ENCODE measurements at regions not wholly inside any gene's neighbourhood (a gene's known extent, or its start where the extent isn't known, plus 50 kb on each side); places are given as distances from the start of the nearest gene placed in this dataset.
A peak's percentile ranks its signal among the peaks of the same experiment; 100 is the strongest.
"Not testable (repeated sequence)": the region's sequence is repeated elsewhere in the genome, so short reads cannot be mapped to it uniquely, and the experiment has no call there.

DNA sequence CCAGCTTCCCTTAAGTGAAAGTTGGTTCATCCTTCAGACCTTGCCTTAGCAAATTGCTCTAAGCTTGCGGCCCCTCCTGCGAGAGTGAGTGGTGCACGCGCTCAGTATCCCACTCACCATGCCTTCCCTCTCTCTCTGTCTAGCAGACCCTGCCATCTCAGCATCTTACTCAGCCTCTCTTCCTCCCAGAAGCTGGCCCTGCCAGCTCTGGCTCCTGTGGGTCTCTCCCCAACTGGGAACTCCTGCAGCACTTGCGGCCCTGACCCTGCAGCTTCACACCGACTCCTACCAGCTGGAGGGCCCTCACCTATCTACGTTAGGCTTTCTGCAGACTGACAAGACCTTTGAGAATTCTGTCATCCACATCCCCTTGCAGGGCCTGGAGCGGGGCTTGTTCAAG is 286.1 kb upstream of the TLE3 start:
- DNase-seq = no peak

DNA sequence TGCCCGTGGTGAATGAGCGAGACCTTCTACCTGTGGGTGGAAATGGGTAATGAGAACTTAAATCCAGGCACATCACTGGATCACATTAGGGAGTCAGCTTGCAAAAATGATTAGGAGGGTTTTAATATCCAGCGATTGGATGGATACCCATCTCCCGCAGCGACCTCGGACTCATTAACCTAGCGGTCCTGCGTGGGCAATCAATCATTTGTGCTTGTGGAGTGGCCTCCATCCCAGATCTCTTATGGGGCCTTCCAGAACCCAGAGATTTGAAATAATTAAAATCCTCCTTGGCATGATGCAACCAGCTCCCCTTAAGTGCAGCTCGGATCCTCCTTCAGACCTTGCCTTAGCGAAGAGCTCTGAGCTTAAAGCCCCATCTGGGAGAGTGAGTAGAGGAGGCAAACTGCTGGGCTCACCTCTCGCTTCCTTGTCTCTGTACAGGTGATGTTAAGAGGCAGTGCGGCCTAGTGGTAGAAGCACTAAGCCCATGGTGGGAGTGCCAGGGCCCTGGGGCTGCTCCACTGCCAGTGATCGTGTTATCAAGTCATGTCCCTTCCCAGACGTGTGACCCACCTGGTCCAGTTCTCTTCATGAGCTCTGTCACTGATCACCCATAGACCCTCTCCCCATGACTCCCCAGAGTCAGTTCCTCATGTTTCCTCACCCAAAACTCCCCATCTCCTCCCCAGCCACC is 285.2 kb upstream of the TLE3 start:
- no peak for DNase-seq

GRCh38 chr15:70382009-70382749 is 284.5 kb upstream of the TLE3 start:
- no peak for DNase-seq

- no peak for DNase-seq
Observed at GRCh38 chr15:70379938-70380883, 282.5 kb upstream of the TLE3 start.

DNA sequence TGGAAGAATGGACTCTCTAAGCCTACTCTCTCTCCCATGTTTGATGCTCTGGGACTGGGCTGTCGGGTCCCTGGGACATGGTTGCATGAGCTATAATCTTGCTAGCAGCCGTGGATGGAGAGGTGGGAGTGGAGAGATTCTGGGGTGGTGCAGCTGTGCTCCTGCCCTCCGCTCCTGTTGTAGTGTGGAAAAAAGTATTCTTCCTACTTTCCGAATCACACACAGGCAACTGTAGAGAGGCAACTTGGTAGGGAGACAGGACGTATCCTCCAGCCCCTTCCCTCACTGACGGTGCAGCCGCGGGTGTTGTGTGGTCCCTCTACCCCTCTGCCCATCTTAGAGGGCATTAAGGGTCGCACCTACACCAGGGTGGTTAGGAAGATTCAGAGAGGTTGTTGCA is 281.4 kb upstream of the TLE3 start:
- no peak for DNase-seq

DNA sequence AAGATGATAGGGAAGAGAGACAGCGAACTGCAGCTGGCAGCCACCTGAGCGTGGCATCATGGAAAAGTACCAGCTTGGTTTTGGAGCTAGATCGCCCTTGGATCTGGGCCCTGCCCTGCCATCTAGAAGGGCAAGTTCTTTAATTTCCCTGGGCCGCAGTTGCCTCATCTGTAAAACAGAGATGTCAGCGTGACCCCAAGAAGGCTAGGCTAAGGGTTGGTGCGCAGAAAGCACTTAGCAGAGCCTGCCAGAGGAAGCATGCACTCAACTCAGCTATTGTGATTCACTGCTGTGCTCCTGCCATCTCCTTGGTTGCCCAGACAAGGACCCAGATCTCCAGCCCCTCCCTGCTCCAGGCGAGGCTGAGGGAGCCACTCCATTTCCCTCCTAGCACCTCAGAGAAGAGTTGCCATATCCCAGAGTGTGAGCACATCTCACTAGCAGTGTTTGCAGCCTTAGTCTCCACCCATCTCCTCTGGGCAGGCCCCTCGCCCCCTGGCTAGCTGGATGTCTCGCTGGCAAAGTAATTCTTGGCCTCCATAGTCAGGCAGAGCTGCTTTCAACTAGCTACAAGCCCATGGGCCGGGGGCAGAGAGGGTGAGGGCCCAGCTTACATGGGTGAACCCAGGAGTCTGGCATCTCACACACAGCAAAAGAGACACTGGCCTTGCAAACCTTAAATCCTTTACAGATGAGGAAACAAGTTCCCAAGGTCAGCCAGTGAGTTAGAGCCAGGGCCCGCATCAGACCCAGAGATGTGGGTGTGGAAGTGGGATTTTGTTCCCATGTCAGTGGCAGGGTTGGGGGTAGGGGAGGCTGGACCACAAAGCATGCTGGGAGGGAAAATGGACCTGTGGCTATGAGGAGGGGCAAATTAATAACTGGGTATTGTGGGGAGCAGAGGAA is 280.7 kb upstream of the TLE3 start:
- DNase-seq = no peak

DNA sequence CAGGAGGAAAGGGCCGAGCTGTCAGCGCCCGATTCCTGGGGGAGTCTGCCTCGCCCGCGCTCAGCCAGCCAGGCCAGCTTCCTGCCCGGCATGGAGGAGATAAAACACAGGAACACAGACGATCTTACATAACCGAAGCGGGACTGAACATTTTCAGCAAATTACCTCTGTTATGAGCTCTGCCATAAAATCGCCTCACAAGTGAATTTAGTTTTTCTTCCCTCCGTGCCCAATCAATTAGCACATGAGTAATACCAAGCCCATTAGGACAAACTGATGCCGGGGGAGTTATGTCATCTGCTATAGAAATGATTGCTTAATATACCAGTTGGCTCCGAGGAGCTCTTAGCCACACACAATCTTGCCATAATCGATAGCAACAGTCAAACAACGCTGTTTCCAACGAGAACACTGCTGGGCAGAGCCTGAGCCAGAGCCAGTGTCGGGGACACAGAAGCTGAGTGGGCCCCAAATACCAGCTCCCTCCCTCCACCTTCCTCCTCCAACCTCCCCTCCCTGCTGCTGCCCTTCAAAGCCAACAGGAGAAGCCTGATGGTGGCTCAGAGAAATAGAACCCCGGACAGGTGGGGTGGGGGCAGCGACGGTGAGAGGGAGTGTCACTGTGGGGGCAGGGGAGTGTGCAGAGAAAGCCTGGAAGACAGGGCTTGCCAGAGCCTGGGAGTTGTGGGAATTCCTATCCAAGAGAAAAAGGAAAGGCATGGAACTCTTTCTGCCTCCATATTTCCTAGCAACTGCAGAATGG is 279.4 kb upstream of the TLE3 start:
- peak; percentile 29 to 43 for DNase-seq

- peak; percentile 71 to 84 for DNase-seq
Observed at GRCh38 chr15:70376031-70376928, 278.6 kb upstream of the TLE3 start.

DNA sequence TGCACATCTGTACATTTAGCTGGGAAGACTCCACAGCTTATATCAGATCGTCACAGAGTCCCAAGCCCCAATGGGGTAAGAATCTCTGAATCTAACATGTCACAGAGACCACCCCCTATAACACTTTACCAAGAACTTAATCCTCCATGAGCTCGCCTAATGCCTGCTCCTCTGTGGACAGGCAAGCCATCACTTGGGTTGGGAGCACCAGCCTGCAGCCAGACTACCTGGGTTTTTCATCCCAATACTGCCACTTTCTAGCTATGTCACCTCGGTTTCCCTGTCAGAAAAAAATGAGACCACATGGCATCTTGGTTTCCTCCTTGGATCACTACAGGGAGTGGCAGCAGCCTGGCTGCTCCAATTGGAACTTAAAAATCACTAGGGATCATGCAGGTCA is 277.9 kb upstream of the TLE3 start:
- DNase-seq = no peak

DNA sequence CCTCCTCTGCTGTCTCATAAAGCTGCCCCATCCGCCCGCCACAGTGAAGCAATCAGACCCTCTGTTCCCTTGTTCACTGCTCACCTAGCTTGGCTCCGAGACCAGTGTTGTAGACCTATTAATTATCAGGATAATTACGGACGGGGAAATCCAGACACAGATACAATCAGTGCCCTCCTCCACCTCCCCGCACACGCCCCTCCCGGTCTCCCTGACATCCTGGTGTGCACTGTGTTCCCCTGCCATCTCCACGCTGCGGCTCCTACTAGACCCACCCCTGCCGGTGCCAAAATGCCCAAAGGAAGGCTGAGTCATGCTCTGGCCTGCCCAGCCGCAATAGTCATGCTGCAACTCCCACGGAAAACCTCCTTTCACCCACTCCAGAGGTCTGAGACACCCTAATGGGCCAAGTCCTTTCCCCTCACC is 277.3 kb upstream of the TLE3 start:
- no peak for DNase-seq

DNA sequence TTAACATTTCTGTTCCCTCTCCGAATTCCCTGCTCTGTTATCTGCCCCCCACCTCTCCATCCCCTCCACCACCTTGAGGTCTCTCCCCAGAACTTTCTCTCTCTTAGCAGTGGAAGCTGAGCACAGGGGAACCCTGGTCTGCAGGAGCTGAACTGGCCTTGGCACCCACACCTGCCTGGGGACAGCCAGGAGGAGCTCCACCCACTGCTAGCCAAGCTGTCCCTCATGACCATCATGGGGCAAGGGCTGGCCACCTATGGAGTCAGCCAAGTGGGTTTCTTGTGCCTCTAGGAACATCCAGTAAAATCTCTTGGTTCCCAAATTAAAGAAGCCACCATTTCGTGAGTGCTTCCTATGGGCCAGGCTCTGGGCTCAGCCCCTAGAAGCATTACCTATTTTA is 276.4 kb upstream of the TLE3 start:
- no peak for DNase-seq

DNA sequence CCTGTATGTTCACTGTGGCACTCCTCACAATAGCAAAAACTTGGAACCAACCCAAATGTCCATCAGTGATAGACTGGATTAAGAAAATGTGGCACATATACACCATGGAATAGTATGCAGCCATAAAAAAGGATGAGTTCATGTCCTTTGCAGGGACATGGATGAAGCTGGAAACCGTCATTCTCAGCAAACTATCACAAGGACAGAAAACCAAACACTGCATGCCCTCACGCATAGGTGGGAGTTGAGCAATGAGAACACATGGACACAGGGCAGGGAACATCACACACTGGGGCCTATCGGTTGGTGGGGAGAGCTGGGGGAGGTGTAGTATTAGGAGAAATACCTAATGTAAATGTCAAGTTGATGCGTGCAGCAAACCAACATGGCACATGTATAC is 275.7 kb upstream of the TLE3 start:
- DNase-seq = not testable (repeated sequence)

GRCh38 chr15:70367913-70368705 is 270.4 kb upstream of the TLE3 start:
- DNase-seq = not testable (repeated sequence)

- not testable (repeated sequence) for DNase-seq
Observed at GRCh38 chr15:70364023-70364422, 266.3 kb upstream of the TLE3 start.

DNA sequence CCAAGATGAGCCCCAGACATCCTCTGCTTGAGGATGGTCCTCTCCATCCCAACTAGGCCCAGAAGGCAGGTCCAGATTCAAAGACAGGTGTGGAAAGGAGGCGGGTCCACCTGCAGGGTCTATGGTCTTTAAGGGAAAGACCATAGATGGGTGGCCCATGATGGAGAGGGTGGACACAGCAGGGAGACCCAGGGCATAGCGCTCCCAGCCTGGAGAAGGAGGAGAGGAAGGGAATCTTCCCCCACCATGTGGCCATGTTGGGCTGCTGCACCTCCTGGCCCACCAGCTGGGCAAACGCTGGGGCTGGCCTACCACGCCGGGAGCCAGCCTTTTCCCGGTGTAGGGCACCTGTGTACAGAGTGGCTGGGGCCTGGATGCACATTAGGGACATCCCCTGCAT is 265.2 kb upstream of the TLE3 start:
- peak; percentile 64 to 83 for DNase-seq

DNA sequence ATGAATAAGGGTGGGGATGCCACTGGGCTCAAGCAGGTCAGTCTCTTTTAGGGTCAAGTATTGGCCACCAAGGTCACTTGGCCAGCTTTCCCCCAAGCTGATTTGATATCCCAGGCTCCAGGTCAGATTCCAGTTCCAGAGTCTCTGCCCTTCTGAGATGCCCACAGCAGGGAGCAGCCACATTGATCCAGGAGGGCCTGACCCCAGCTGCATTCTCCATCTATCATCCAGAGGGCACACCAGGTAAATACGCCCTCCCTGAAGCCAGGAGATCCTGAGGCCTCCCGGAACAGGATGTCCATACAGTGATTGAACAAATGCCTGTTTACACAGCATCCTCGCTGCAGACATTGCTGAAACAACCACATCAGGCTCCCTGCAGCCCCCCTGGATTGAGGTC is 264.6 kb upstream of the TLE3 start:
- DNase-seq = peak in 1 of 2 experiments; percentile 70

DNA sequence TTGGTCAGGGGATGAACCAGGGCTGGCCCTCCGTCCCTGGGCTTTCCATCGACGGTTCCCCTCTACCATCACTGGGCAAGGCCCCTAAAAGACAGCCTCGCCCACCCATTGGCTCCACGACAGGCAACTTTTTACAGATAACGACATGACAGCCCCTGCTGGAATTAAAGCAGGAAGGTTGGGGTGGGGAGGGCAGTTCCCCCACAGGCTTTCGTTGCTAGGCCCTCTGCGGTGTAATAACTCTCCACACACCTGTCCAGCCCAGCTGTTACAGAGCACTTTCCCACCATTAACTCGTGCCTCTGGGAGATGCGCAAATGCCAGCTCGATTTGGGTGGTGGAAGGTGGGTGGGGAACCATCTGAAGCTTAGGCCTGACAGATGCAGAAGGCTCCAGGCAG is 264.2 kb upstream of the TLE3 start:
- DNase-seq = peak; percentile 96 to 98

GRCh38 chr15:70361106-70361505 is 263.4 kb upstream of the TLE3 start:
- no peak for DNase-seq

- no peak for DNase-seq
Observed at GRCh38 chr15:70358871-70359647, 261.3 kb upstream of the TLE3 start.

All from NCI-H524 (cell line).